ENCODE measurements at regions not wholly inside any gene's neighbourhood (a gene's known extent, or its start where the extent isn't known, plus 50 kb on each side); places are given as distances from the start of the nearest gene placed in this dataset.

- no peak for DNase-seq
- H3K36me3 ChIP-seq (ENCODE audit: control insufficient read depth in 3 of 3, insufficient read depth in 2 of 3, low read depth in 1 of 3, low read length in 3 of 3): no peaks in the 10 kb centered on the region
- H3K27ac ChIP-seq (ENCODE audit: low read depth in 1 of 3, low read length in 2 of 3): no peak overlapping the region
- no peaks in the 10 kb centered on the region for H3K4me1 ChIP-seq (ENCODE audit: control insufficient read depth in 3 of 3, insufficient read depth in 2 of 3, low read depth in 1 of 3, low read length in 2 of 3)
- FAIRE-seq: no peak
- H3K4me3 ChIP-seq (ENCODE audit: low read depth in 1 of 3, low read length in 3 of 3): no peak overlapping the region
- 80 to 94% (median 89%) methylated on average over 3 of the region's 3 CpGs for WGBS, 3 donors
- no peaks in the 10 kb centered on the region for H3K9me3 ChIP-seq (ENCODE audit: control insufficient read depth in 2 of 2, insufficient read depth in 1 of 2, low read depth in 1 of 2, low read length in 1 of 2)
- H3K27me3 ChIP-seq (ENCODE audit: control insufficient read depth in 3 of 3, insufficient read depth in 3 of 3, low read length in 3 of 3): no peaks in the 10 kb centered on the region
Observed at GRCh38 chr12:116339800-116340371, 62.4 kb upstream of the MED13L start.

- FAIRE-seq: no peak
- whole genome bisulfite sequencing, 3 donors: 85 to 89% (median 86%) methylated on average over 1 of the region's 1 CpG
- Histone ChIP-seq H3K9me3 (ENCODE audit: control insufficient read depth in 2 of 2, insufficient read depth in 1 of 2, low read depth in 1 of 2, low read length in 1 of 2) (no peaks in the 10 kb centered on the region), H3K27ac (ENCODE audit: low read depth in 1 of 3, low read length in 2 of 3) (no peak overlapping the region), H3K4me3 (ENCODE audit: low read depth in 1 of 3, low read length in 3 of 3) (no peak overlapping the region), H3K4me1 (ENCODE audit: control insufficient read depth in 3 of 3, insufficient read depth in 2 of 3, low read depth in 1 of 3, low read length in 2 of 3) (peaks cover 0 to 6% (median 2%) of the 10 kb centered on the region in 3 donors), H3K27me3 (ENCODE audit: control insufficient read depth in 3 of 3, insufficient read depth in 3 of 3, low read length in 3 of 3) (no peaks in the 10 kb centered on the region), H3K36me3 (ENCODE audit: control insufficient read depth in 3 of 3, insufficient read depth in 2 of 3, low read depth in 1 of 3, low read length in 3 of 3) (no peaks in the 10 kb centered on the region)
- no peak for DNase-seq
Observed at GRCh38 chr12:116343331-116343884, 65.9 kb upstream of the MED13L start.

- no peak overlapping the region for H3K27ac ChIP-seq (ENCODE audit: low read depth in 1 of 3, low read length in 2 of 3)
- H3K4me3 ChIP-seq (ENCODE audit: low read depth in 1 of 3, low read length in 3 of 3): no peak overlapping the region
- 14 to 31% (median 28%) methylated on average over 6 of the region's 6 CpGs for WGBS, 3 donors
- peaks cover 3 to 13% (median 4%) of the 10 kb centered on the region in 3 donors for H3K4me1 ChIP-seq (ENCODE audit: control insufficient read depth in 3 of 3, insufficient read depth in 2 of 3, low read depth in 1 of 3, low read length in 2 of 3)
- no peak for FAIRE-seq
- DNase-seq: peak in 1 of 2 donors; percentile 47
- H3K9me3 ChIP-seq (ENCODE audit: control insufficient read depth in 2 of 2, insufficient read depth in 1 of 2, low read depth in 1 of 2, low read length in 1 of 2): no peaks in the 10 kb centered on the region
- no peaks in the 10 kb centered on the region for H3K36me3 ChIP-seq (ENCODE audit: control insufficient read depth in 3 of 3, insufficient read depth in 2 of 3, low read depth in 1 of 3, low read length in 3 of 3)
- H3K27me3 ChIP-seq (ENCODE audit: control insufficient read depth in 3 of 3, insufficient read depth in 3 of 3, low read length in 3 of 3): no peaks in the 10 kb centered on the region
Observed at GRCh38 chr12:116346222-116346621, 68.7 kb upstream of the MED13L start.

- no peaks in the 10 kb centered on the region for H3K27me3 ChIP-seq (ENCODE audit: control insufficient read depth in 3 of 3, insufficient read depth in 3 of 3, low read length in 3 of 3)
- 9 to 33% (median 20%) methylated on average over 4 of the region's 4 CpGs for WGBS, 3 donors
- no peak for FAIRE-seq
- peak in 1 of 2 donors; percentile 76 for DNase-seq
- H3K4me3 ChIP-seq (ENCODE audit: low read depth in 1 of 3, low read length in 3 of 3): no peak overlapping the region
- H3K27ac ChIP-seq (ENCODE audit: low read depth in 1 of 3, low read length in 2 of 3): no peak overlapping the region
- no peaks in the 10 kb centered on the region for H3K9me3 ChIP-seq (ENCODE audit: control insufficient read depth in 2 of 2, insufficient read depth in 1 of 2, low read depth in 1 of 2, low read length in 1 of 2)
- H3K4me1 ChIP-seq (ENCODE audit: control insufficient read depth in 3 of 3, insufficient read depth in 2 of 3, low read depth in 1 of 3, low read length in 2 of 3): peaks cover 3 to 13% (median 4%) of the 10 kb centered on the region in 3 donors
- no peaks in the 10 kb centered on the region for H3K36me3 ChIP-seq (ENCODE audit: control insufficient read depth in 3 of 3, insufficient read depth in 2 of 3, low read depth in 1 of 3, low read length in 3 of 3)
Observed at GRCh38 chr12:116346741-116347140, 69.2 kb upstream of the MED13L start.

GRCh38 chr12:116347265-116347664 is 69.8 kb upstream of the MED13L start:
- FAIRE-seq: no peak
- 82 to 95% (median 94%) methylated on average over 1 of the region's 1 CpG for WGBS, 3 donors
- no peaks in the 10 kb centered on the region for H3K36me3 ChIP-seq (ENCODE audit: control insufficient read depth in 3 of 3, insufficient read depth in 2 of 3, low read depth in 1 of 3, low read length in 3 of 3)
- no peak for DNase-seq
- peaks cover 3 to 13% (median 4%) of the 10 kb centered on the region in 3 donors for H3K4me1 ChIP-seq (ENCODE audit: control insufficient read depth in 3 of 3, insufficient read depth in 2 of 3, low read depth in 1 of 3, low read length in 2 of 3)
- no peak overlapping the region for H3K27ac ChIP-seq (ENCODE audit: low read depth in 1 of 3, low read length in 2 of 3)
- H3K4me3 ChIP-seq (ENCODE audit: low read depth in 1 of 3, low read length in 3 of 3): no peak overlapping the region
- no peaks in the 10 kb centered on the region for H3K27me3 ChIP-seq (ENCODE audit: control insufficient read depth in 3 of 3, insufficient read depth in 3 of 3, low read length in 3 of 3)
- peaks cover 0 to under 1% of the 10 kb centered on the region in 2 donors for H3K9me3 ChIP-seq (ENCODE audit: control insufficient read depth in 2 of 2, insufficient read depth in 1 of 2, low read depth in 1 of 2, low read length in 1 of 2)

GRCh38 chr12:116352315-116352835 is 74.9 kb upstream of the MED13L start:
- Histone ChIP-seq H3K4me1 (ENCODE audit: control insufficient read depth in 3 of 3, insufficient read depth in 2 of 3, low read depth in 1 of 3, low read length in 2 of 3) (peaks cover 3 to 22% (median 11%) of the 10 kb centered on the region in 3 donors), H3K36me3 (ENCODE audit: control insufficient read depth in 3 of 3, insufficient read depth in 2 of 3, low read depth in 1 of 3, low read length in 3 of 3) (no peaks in the 10 kb centered on the region), H3K27me3 (ENCODE audit: control insufficient read depth in 3 of 3, insufficient read depth in 3 of 3, low read length in 3 of 3) (no peaks in the 10 kb centered on the region), H3K27ac (ENCODE audit: low read depth in 1 of 3, low read length in 2 of 3) (no peak overlapping the region), H3K9me3 (ENCODE audit: control insufficient read depth in 2 of 2, insufficient read depth in 1 of 2, low read depth in 1 of 2, low read length in 1 of 2) (peaks cover 0 to 3% of the 10 kb centered on the region in 2 donors), H3K4me3 (ENCODE audit: low read depth in 1 of 3, low read length in 3 of 3) (no peak overlapping the region)
- FAIRE-seq (no peak), DNase-seq (no peak)
- 94 to 96% (median 96%) methylated on average over 4 of the region's 4 CpGs for WGBS, 3 donors

GRCh38 chr12:116353958-116354357 is 76.5 kb upstream of the MED13L start:
- DNase-seq (peak; percentile 47 to 83), FAIRE-seq (no peak)
- peaks cover 3 to 20% (median 7%) of the 10 kb centered on the region in 3 donors for H3K4me1 ChIP-seq (ENCODE audit: control insufficient read depth in 3 of 3, insufficient read depth in 2 of 3, low read depth in 1 of 3, low read length in 2 of 3)
- peak overlapping the region in 1 of 3 donors; percentile 3 for H3K27ac ChIP-seq (ENCODE audit: low read depth in 1 of 3, low read length in 2 of 3)
- H3K36me3 ChIP-seq (ENCODE audit: control insufficient read depth in 3 of 3, insufficient read depth in 2 of 3, low read depth in 1 of 3, low read length in 3 of 3): no peaks in the 10 kb centered on the region
- H3K9me3 ChIP-seq (ENCODE audit: control insufficient read depth in 2 of 2, insufficient read depth in 1 of 2, low read depth in 1 of 2, low read length in 1 of 2): peaks cover 0 to 3% of the 10 kb centered on the region in 2 donors
- no peak overlapping the region for H3K4me3 ChIP-seq (ENCODE audit: low read depth in 1 of 3, low read length in 3 of 3)
- H3K27me3 ChIP-seq (ENCODE audit: control insufficient read depth in 3 of 3, insufficient read depth in 3 of 3, low read length in 3 of 3): no peaks in the 10 kb centered on the region
- 8 to 59% (median 35%) methylated on average over 2 of the region's 2 CpGs for WGBS, 3 donors

GRCh38 chr12:116354534-116354933 is 77.0 kb upstream of the MED13L start:
- H3K9me3 ChIP-seq (ENCODE audit: control insufficient read depth in 2 of 2, insufficient read depth in 1 of 2, low read depth in 1 of 2, low read length in 1 of 2): peaks cover 0 to 3% of the 10 kb centered on the region in 2 donors
- DNase-seq: no peak
- H3K27me3 ChIP-seq (ENCODE audit: control insufficient read depth in 3 of 3, insufficient read depth in 3 of 3, low read length in 3 of 3): no peaks in the 10 kb centered on the region
- no peak overlapping the region for H3K27ac ChIP-seq (ENCODE audit: low read depth in 1 of 3, low read length in 2 of 3)
- H3K36me3 ChIP-seq (ENCODE audit: control insufficient read depth in 3 of 3, insufficient read depth in 2 of 3, low read depth in 1 of 3, low read length in 3 of 3): no peaks in the 10 kb centered on the region
- 85 to 91% (median 88%) methylated on average over 5 of the region's 5 CpGs for WGBS, 3 donors
- H3K4me1 ChIP-seq (ENCODE audit: control insufficient read depth in 3 of 3, insufficient read depth in 2 of 3, low read depth in 1 of 3, low read length in 2 of 3): peaks cover 6 to 22% (median 7%) of the 10 kb centered on the region in 3 donors
- FAIRE-seq: no peak
- H3K4me3 ChIP-seq (ENCODE audit: low read depth in 1 of 3, low read length in 3 of 3): no peak overlapping the region

All from small intestine (tissue), 7 donors.